MG63 (cell line): ENCODE measurements at regions not wholly inside any gene's neighbourhood (a gene's known extent, or its start where the extent isn't known, plus 50 kb on each side); places are given as distances from the start of the nearest gene placed in this dataset.

Experiments
- DNase-seq: peaks from one replicate; pipeline ENCODE4 v3.0.0-alpha.2; 2020
- H3K27me3 ChIP-seq: fragments of 250-450 bp; sonication (Bioruptor Pico); 2 replicates; pipeline ENCODE4 v1.5.1; 2020; ENCODE audit warnings: mild to moderate bottlenecking, moderate library complexity
- H3K36me3 ChIP-seq: fragments of 250-450 bp; sonication (Bioruptor Pico); 2 replicates; pipeline ENCODE4 v1.5.1; 2020; ENCODE audit warnings: mild to moderate bottlenecking, moderate library complexity
- H3K4me3 ChIP-seq: fragments of 250-450 bp; sonication (Bioruptor Pico); 2 replicates; pipeline ENCODE4 v1.5.1; 2020; ENCODE audit warnings: mild to moderate bottlenecking, moderate library complexity
- H3K9me3 ChIP-seq: fragments of 250-450 bp; sonication (Bioruptor Pico); 2 replicates; pipeline ENCODE4 v1.5.1; 2020; ENCODE audit warnings: mild to moderate bottlenecking, moderate library complexity

GRCh38 chr15:85318732-85319076 is 61.7 kb upstream of the AKAP13 start:
- H3K36me3 ChIP-seq: no peaks in the 10 kb centered on the region
- H3K4me3 ChIP-seq: no peak overlapping the region
- no peaks in the 10 kb centered on the region for H3K27me3 ChIP-seq

GRCh38 chr15:85324202-85324601 is 56.2 kb upstream of the AKAP13 start:
- H3K4me3 ChIP-seq: no peak overlapping the region
- no peaks in the 10 kb centered on the region for H3K36me3 ChIP-seq
- no peak for DNase-seq
- H3K9me3 ChIP-seq: no peaks in the 10 kb centered on the region; the same call in 1 of the 2 replicates
- no peaks in the 10 kb centered on the region for H3K27me3 ChIP-seq

More at GRCh38 chr15:85318732-85319076, 61.7 kb upstream of the AKAP13 start:
- DNase-seq: no peak
- no peaks in the 10 kb centered on the region for H3K9me3 ChIP-seq

GRCh38 chr15:85325834-85326233 is 54.6 kb upstream of the AKAP13 start:
- DNase-seq: no peak
- H3K9me3 ChIP-seq: no peaks in the 10 kb centered on the region; the same call in 1 of the 2 replicates
- no peaks in the 10 kb centered on the region for H3K27me3 ChIP-seq
- H3K36me3 ChIP-seq: no peaks in the 10 kb centered on the region
- no peak overlapping the region for H3K4me3 ChIP-seq

GRCh38 chr15:85326291-85326690 is 54.1 kb upstream of the AKAP13 start:
- H3K9me3 ChIP-seq: no peaks in the 10 kb centered on the region; the same call in 1 of the 2 replicates
- no peak for DNase-seq
- H3K27me3 ChIP-seq: no peaks in the 10 kb centered on the region
- no peaks in the 10 kb centered on the region for H3K36me3 ChIP-seq
- no peak overlapping the region for H3K4me3 ChIP-seq

- Histone ChIP-seq H3K27me3 (no peaks in the 10 kb centered on the region), H3K9me3 (no peaks in the 10 kb centered on the region; the same call in 1 of the 2 replicates), H3K36me3 (no peaks in the 10 kb centered on the region), H3K4me3 (no peak overlapping the region)
- no peak for DNase-seq
Measured at GRCh38 chr15:85327820-85328219, 52.6 kb upstream of the AKAP13 start.

GRCh38 chr15:85329561-85330422 is 50.6 kb upstream of the AKAP13 start:
- peak; percentile 31 for DNase-seq
- peak overlapping the region; percentile 51 for H3K4me3 ChIP-seq
- H3K27me3 ChIP-seq: no peaks in the 10 kb centered on the region
- no peaks in the 10 kb centered on the region for H3K9me3 ChIP-seq
- H3K36me3 ChIP-seq: no peaks in the 10 kb centered on the region
